ENCODE measurements at regions not wholly inside any gene's neighbourhood (a gene's known extent, or its start where the extent isn't known, plus 50 kb on each side); places are given as distances from the start of the nearest gene placed in this dataset.

DNA sequence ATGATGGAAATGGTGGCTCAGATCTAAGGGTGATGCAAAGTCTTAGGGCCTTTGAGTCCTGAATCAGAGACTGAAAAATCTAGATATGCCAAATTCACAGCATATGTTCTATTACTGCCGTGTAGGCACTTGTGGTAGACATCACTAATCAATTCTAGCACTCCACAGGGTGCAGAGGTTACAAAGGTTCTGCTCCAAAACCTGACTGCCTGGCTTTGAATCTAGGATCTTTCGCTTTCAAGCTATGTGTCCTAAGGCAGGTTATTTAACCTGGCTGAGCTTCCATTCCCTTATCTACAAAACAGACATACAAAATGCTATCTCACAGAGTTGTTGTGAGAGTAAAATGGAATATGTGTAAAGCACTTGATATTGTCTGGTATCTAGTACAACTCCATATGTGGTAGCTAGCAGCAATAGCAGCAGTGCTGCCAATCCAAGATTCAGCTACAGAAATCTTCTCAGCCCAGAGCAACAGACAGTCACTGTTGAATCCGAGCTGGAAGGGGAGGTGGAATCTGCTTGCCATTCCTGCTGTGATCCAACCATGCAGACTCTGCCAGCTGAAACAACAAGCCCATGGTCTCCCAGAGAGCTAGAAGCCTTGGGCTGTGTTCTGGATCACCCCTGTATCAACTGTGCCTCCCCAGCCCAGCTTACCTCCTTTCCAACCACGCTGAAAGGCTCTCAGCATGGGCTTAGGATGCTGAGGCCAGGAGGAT, 206.9 kb downstream of the TFAP2C start:
- DNase-seq (ENCODE audit: low spot score) = no peak

DNA sequence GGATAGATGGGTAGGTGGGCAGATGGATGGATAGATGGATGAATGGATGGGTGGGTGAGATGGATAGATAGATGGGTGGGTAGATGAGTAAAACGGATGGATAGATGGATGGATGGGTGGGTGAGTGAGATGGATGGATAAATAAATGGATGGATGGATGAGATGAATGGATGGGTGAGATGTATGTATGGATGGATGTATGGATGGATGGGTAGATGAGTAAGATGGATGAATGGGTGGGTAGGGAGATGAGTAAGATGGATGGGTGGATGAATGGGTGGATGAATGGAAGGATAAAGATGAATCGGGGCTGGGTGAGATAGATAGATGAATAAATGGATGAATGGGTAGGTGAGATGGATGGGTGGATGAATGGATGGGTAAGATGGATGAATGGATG, 210.1 kb downstream of the TFAP2C start:
- no peak for DNase-seq (ENCODE audit: low spot score)

DNA sequence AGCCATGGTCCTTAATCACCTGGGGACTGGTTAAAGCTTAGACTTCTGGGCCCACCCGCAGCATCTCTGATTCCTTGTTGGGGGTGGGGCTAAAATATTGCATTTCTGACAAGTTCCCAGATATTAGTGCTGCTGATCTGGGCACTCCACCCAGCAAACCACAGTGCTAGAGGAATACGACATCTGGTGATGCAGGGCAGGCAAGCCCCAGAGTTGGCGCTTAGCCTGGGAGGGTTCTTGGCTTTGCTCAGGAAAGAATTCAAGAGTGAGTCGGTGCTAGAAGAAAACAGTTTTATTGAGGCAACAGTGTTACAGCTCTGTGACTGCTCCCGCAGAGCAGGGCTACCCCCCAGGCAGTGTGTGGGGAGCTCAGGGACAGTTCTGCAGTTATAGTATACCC, 210.7 kb downstream of the TFAP2C start:
- no peak for DNase-seq (ENCODE audit: low spot score)

DNA sequence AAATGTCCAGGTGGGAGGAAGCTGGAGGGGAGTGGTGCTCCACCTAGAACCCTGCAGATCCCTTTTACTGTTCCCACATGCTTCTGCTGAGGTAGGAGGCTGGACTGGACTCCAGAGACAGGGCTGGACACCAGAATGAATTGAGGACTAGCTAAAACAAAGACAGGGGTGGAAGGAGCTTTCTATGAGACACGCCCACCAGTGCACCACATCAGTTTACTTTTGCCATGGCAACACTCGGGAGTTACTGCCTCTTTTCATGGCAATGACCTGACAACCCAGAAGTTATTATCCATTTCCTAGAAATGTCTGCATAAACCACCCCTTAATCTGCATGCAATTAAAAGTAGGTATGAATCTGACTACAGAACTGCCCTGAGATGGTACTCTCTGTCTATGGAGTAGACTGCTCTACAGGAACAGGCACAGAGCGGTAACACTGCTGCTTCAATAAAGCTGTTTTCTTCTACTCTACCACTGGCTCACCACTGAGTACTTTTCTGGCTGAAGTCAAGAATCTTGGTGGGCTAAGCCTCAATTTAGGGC, 211.7 kb downstream of the TFAP2C start:
- DNase-seq (ENCODE audit: low spot score) = no peak

DNA sequence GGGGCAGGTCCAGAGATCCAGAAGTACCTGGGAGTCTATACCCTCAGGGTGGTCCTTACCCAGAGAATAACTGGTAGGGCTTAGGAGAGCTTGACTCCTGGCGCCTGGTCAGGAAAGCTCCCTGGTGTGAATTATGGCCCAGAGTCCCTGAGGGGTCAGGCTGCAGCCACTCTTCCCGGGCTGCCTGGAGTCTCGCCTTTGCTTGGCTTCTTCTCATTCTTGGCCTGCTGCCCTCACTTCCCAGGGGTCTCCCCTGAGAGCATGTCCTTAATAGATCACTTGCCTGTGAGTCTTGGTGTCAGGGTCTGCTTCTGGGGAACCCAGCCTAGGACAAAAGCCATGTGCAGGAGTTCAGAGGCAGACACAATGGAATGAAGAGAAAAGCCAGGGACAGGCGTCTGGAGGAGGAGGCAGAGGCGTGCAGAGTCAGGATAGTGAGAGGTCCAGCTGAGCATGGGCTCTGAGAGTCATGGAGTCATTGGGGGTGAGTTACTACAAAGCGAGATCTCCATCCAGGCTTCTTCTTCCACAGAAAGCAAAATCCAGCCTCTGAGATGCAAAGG, 212.3 kb downstream of the TFAP2C start:
- DNase-seq (ENCODE audit: low spot score) = no peak

- DNase-seq (ENCODE audit: low spot score) = no peak
These were observed 212.9 kb downstream of the TFAP2C start for GRCh38 chr20:56842056-56842455.

DNA sequence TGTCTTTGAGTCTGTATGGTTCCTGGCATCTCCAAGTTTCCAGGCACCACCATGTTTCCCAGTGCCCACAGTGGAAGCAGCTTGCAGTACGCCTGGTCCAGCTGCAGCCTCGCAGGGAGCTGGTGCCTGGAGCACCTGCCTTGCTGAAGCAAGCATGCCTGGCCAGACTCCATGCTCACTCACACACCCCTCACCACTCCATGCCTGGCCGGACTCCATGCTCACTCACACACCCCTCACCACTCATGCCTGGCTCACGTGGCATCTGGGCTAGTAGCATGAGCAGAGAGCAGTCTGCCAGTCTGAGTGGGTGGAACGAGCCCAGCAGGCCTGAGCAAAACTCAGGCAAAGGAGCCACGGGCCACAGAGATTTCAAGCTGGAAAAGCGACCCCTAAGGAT, 214.3 kb downstream of the TFAP2C start:
- DNase-seq (ENCODE audit: low spot score) = no peak

GRCh38 chr20:56843817-56844216, 214.7 kb downstream of the TFAP2C start:
- no peak for DNase-seq (ENCODE audit: low spot score)

DNA sequence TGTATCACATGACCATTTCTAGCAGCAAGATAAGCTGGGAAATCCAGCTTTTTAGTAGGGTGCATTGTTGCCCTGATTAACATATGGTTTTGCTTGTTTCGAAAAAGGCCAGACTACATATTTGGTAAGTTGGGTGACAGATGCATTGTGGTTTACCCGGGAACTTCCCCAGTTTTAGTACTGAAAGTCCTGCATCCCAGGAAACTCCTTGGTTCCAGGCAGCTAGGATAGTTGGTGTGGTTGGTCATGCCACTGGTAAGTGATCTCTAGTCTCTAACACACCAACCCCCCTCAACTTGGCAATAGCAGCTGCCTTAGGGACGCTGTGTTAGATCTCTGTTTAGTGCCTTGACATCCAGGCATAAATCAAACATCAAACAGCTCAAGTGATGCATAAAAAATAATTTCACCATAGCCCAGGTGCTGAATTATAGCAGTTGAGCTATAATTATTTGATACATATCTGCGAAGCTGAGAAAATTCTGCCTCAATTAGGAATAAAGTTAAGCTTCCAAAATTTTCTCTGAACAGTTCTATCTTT, 216.5 kb downstream of the TFAP2C start:
- DNase-seq (ENCODE audit: low spot score) = no peak

- no peak for DNase-seq (ENCODE audit: low spot score)
These were observed 219.5 kb downstream of the TFAP2C start for GRCh38 chr20:56848561-56848960.

GRCh38 chr20:56851552-56851951, 222.4 kb downstream of the TFAP2C start:
- DNase-seq (ENCODE audit: low spot score) = no peak

- DNase-seq (ENCODE audit: low spot score) = no peak
These were observed 226.6 kb downstream of the TFAP2C start for GRCh38 chr20:56855708-56856107.

GRCh38 chr20:56857950-56858349, 228.8 kb downstream of the TFAP2C start:
- DNase-seq (ENCODE audit: low spot score) = no peak

GRCh38 chr20:56859039-56859800, 230.1 kb downstream of the TFAP2C start:
- no peak for DNase-seq (ENCODE audit: low spot score)

DNA sequence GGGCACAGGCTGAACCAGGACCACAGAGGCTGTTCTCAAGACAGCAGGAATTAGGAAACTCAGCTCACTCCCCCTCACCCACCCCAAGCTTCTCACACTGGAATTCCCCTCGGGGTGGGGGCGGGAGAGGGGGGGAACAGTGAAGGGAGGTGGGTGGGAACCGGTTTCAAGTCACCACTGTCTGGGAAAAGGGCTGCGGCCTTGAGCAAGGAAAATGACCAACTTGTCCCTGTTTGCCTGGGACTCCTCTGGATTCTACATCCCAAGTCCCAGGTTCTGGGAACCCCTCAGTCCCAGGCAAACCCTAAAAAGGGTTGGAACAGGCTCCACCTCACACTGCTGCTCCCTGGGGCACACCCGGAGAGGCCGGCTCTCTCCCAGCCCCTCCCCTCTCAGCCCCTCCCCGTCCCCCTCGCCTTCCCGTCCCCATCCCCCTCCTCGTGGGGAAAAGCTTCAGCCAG, 230.7 kb downstream of the TFAP2C start:
- no peak for DNase-seq (ENCODE audit: low spot score)

- DNase-seq (ENCODE audit: low spot score) = no peak
These were observed 231.3 kb downstream of the TFAP2C start for GRCh38 chr20:56860413-56860812.

GRCh38 chr20:56861590-56861989, 232.5 kb downstream of the TFAP2C start:
- DNase-seq (ENCODE audit: low spot score) = no peak

- no peak for DNase-seq (ENCODE audit: low spot score)
These were observed 235.9 kb downstream of the TFAP2C start for GRCh38 chr20:56865055-56865454.

DNA sequence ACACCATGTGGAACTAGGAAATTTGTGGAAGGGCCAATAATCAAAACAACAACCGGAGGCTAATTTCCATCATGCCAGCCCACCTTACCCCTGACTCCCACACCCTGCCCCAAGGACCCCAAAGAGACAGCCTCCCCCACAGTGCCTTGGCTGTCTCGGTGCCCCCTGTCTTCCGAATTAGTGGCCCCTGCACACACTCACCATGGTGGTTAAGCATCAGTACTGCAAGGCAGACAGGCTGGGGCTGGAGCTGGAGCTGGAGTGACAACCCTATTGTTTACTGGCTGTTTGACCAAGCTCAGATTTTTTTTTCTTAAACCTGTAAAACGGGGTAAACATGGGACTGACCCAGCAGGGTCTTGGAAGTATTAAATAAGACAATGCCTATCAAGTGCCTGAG, 238.0 kb downstream of the TFAP2C start:
- no peak for DNase-seq (ENCODE audit: low spot score)

DNA sequence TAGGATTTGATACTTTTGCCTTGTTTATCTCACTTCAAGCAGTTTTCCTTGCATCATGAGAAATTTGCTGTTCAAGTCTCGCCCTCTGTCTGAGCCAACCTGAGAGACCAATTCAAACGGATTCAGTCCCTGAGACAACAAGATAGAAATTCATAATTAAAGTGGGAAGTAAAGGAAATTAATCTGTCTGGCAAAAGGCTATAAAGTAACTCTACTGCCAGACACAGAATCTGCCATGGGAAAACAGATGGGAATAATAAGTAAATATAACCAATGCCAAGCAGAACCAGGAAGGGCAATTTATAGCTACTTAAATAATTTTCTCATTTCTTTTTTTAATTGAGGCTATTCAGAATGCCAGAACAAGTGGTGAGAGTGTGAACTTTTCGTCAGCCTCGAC, 239.6 kb downstream of the TFAP2C start:
- DNase-seq (ENCODE audit: low spot score) = no peak

DNA sequence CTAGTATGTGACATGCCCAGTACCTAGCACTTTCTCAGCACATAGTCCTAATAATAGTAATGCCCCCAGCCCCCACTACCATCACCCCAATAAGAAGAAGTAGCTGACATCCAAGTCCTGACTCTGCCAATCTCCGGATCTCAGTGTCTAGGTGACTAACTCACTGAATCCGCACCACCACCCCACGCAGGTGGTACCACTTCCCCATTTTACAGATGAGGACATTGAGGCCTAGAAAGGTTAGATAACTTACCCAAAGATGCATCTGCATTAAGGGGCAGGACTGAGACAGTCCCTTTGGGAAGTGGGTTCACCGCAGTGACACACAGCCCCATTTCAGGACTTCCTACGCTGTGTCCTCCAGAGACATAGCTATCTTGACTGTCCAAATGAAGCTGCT, 241.2 kb downstream of the TFAP2C start:
- DNase-seq (ENCODE audit: low spot score) = no peak

GRCh38 chr20:56871691-56872090, 242.6 kb downstream of the TFAP2C start:
- DNase-seq (ENCODE audit: low spot score) = no peak

Data from AG08396 (cell line).